ENCODE measurements at regions not wholly inside any gene's neighbourhood (a gene's known extent, or its start where the extent isn't known, plus 50 kb on each side); places are given as distances from the start of the nearest gene placed in this dataset.

DNA sequence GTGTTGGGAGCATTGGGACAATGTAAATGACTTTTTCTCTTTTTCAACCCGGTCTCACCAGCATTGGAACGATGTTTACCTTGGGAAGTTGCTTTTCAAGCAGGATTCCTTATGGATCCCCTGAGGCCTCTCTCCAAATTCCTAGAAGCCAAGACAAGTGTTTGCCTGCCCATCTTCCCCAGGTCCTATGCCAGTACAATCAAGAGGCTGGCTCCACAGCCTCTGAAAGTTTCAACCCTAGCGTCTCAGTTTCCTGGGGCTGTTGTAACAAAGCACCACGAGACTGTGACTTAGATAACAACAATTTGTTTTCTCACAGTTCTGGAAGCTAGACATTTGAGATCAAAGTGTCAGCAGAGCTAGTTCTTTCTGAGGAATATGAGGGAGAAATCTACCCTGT lies 347.2 kb upstream of the UMPS start:
- no peak overlapping the region for H3K4me2 ChIP-seq (ENCODE audit: low read depth, low read length)
- no peak overlapping the region for H3K9ac ChIP-seq (ENCODE audit: insufficient read depth, low read depth, low read length)
- intact Hi-C loops (cut with micrococcal nuclease; ENCODE audit: unreplicated experiment), result no loop called here
- H3K4me3 ChIP-seq (replicated peaks in 1 of 3; ENCODE audit: insufficient read depth in 1 of 3, low read depth in 2 of 3, low read length in 3 of 3), result no peak overlapping the region
- no peak overlapping the region for H2AFZ ChIP-seq (ENCODE audit: low read length)
- no peaks in the 10 kb centered on the region for H3K4me1 ChIP-seq (ENCODE audit: insufficient read depth, low read length)
- no peaks in the 10 kb centered on the region for H3K9me3 ChIP-seq (ENCODE audit: low read length)
- no peaks in the 10 kb centered on the region for H3K36me3 ChIP-seq (replicated peaks in 1 of 2; ENCODE audit: control insufficient read depth in 1 of 2, insufficient read depth in 2 of 2, low read length in 2 of 2)
- ChIA-PET CTCF (ENCODE audit: low intra/inter-chr PET ratio, low total read pairs) (no interaction called here), POLR2A (no interaction called here)
- in situ Hi-C loops (cut with HindIII; ENCODE audit: extremely low pct_ligation_motif_present, low pct_unique_long_range_greater_than_20kb), result no loop called here
- H3K27me3 ChIP-seq (ENCODE audit: control insufficient read depth in 1 of 2, insufficient read depth in 2 of 2, low read length in 2 of 2), result peaks cover 0 to 16% of the 10 kb centered on the region in 2 experiments; a peak in 1 of 5 replicates
- H3K27ac ChIP-seq (ENCODE audit: extremely low read length, insufficient read depth, low read length), result no peak overlapping the region
- FAIRE-seq, result no peak
- no peaks in the 10 kb centered on the region for H4K20me1 ChIP-seq (ENCODE audit: insufficient read depth, low read length)
- H3K79me2 ChIP-seq (ENCODE audit: insufficient read depth, low read length), result no peaks in the 10 kb centered on the region
- TF ChIP-seq BCL3 (CRISPR knock-in tag; IDR thresholded peaks at IDR 0.05) (no peak), FLYWCH1 (CRISPR knock-in tag; IDR thresholded peaks at IDR 0.05) (no peak), ZNF3 (CRISPR knock-in tag; IDR thresholded peaks at IDR 0.05) (no peak), PTBP1 (IDR thresholded peaks at IDR 0.05; ENCODE audit: low read depth, low read length, poor library complexity, severe bottlenecking) (no peak), KLF13 (CRISPR knock-in tag; IDR thresholded peaks at IDR 0.05) (no peak), ZNF724P (CRISPR knock-in tag; IDR thresholded peaks at IDR 0.05; ENCODE audit: borderline replicate concordance) (no peak), MBNL3 (CRISPR knock-in tag; conservative IDR thresholded peaks at IDR 0.05) (no peak), PCBP1 (IDR thresholded peaks at IDR 0.05; ENCODE audit: borderline replicate concordance, low read depth, low read length) (no peak), BHLHE40 (IDR thresholded peaks at IDR 0.05; ENCODE audit: low read length) (no peak), KLF15 (CRISPR knock-in tag; IDR thresholded peaks at IDR 0.05; ENCODE audit: borderline replicate concordance) (no peak), ZBTB8A (CRISPR knock-in tag; IDR thresholded peaks at IDR 0.05; ENCODE audit: borderline replicate concordance, low read depth) (no peak), YY1 (IDR thresholded peaks at IDR 0.05; ENCODE audit: insufficient read depth, insufficient replicate concordance, low read depth, low read length) (no peak)
- TF ChIP-seq, protein P1, sequence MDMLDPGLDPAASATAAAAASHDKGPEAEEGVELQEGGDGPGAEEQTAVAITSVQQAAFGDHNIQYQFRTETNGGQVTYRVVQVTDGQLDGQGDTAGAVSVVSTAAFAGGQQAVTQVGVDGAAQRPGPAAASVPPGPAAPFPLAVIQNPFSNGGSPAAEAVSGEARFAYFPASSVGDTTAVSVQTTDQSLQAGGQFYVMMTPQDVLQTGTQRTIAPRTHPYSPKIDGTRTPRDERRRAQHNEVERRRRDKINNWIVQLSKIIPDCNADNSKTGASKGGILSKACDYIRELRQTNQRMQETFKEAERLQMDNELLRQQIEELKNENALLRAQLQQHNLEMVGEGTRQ (IDR thresholded peaks at IDR 0.05; ENCODE audit: low read depth, low read length), result no peak
- TF ChIP-seq, protein P1 (CRISPR knock-in tag; IDR thresholded peaks at IDR 0.05; ENCODE audit: borderline replicate concordance), result no peak
- DNase-seq (ENCODE audit: low spot score), result no peak
- no TSS peak for BruUV-seq (replicated peaks)
- no peak for ATAC-seq
- 0% methylated on average over 4 of the region's 4 CpGs for WGBS (ENCODE audit: low lambda C conversion rate)

All from HepG2 (cell line).